ENCODE measurements at regions not wholly inside any gene's neighbourhood (a gene's known extent, or its start where the extent isn't known, plus 50 kb on each side); places are given as distances from the start of the nearest gene placed in this dataset.

- no peaks in the 10 kb centered on the region for H3K36me3 ChIP-seq (ENCODE audit: control insufficient read depth, insufficient read depth, low read length)
- H3K79me2 ChIP-seq = no peaks in the 10 kb centered on the region
- H3K9me3 ChIP-seq (ENCODE audit: control insufficient read depth, low read length) = no peaks in the 10 kb centered on the region
- H3K4me2 ChIP-seq (ENCODE audit: low read length) = no peak overlapping the region
- no peaks in the 10 kb centered on the region for H3K27me3 ChIP-seq (ENCODE audit: control insufficient read depth, insufficient read depth, low read length)
- no peak overlapping the region for H2AFZ ChIP-seq
- no peak overlapping the region for H3K27ac ChIP-seq
- no peaks in the 10 kb centered on the region for H3K4me1 ChIP-seq
- no peak overlapping the region for H3K4me3 ChIP-seq (ENCODE audit: low read depth, low read length)
- TF ChIP-seq, protein P1, sequence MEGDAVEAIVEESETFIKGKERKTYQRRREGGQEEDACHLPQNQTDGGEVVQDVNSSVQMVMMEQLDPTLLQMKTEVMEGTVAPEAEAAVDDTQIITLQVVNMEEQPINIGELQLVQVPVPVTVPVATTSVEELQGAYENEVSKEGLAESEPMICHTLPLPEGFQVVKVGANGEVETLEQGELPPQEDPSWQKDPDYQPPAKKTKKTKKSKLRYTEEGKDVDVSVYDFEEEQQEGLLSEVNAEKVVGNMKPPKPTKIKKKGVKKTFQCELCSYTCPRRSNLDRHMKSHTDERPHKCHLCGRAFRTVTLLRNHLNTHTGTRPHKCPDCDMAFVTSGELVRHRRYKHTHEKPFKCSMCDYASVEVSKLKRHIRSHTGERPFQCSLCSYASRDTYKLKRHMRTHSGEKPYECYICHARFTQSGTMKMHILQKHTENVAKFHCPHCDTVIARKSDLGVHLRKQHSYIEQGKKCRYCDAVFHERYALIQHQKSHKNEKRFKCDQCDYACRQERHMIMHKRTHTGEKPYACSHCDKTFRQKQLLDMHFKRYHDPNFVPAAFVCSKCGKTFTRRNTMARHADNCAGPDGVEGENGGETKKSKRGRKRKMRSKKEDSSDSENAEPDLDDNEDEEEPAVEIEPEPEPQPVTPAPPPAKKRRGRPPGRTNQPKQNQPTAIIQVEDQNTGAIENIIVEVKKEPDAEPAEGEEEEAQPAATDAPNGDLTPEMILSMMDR (IDR thresholded peaks at IDR 0.05) = no peak
- H3K9ac ChIP-seq = no peak overlapping the region
Observed at GRCh38 chr7:145216866-145217265, 381.0 kb upstream of the TPK1 start.

GRCh38 chr7:145212050-145212449, 376.2 kb upstream of the TPK1 start:
- Histone ChIP-seq H3K9ac (no peak overlapping the region), H3K4me2 (ENCODE audit: low read length) (no peak overlapping the region), H3K9me3 (ENCODE audit: control insufficient read depth, low read length) (no peaks in the 10 kb centered on the region), H3K36me3 (ENCODE audit: control insufficient read depth, insufficient read depth, low read length) (no peaks in the 10 kb centered on the region), H3K4me1 (no peaks in the 10 kb centered on the region), H2AFZ (no peak overlapping the region), H3K4me3 (ENCODE audit: low read depth, low read length) (no peak overlapping the region), H3K79me2 (no peaks in the 10 kb centered on the region), H3K27me3 (ENCODE audit: control insufficient read depth, insufficient read depth, low read length) (no peaks in the 10 kb centered on the region), H3K27ac (no peak overlapping the region)
- TF ChIP-seq, protein P1 (IDR thresholded peaks at IDR 0.05) = no peak

DNA sequence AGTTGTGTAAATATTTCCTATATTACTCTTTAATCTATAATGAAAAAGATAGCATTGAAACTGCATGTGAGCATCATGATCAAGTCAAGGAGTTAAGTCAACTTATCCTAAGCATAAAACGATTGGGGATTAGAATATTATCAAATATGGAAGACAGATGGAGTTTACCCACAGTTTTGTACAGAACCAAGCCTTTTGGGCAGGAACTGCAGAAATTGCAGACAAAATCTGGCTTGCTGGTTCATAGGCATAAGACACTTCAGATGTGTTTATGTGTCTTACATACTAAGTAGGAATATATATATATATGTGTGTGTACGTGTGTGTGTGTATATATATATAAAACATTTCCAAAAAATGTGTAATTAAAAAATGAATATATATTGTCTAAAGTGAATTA, 375.4 kb upstream of the TPK1 start:
- H2AFZ ChIP-seq = no peak overlapping the region
- H3K79me2 ChIP-seq = no peaks in the 10 kb centered on the region
- TF ChIP-seq, protein P1 (IDR thresholded peaks at IDR 0.05) = no peak
- H3K9me3 ChIP-seq (ENCODE audit: control insufficient read depth, low read length) = no peaks in the 10 kb centered on the region
- no peak overlapping the region for H3K9ac ChIP-seq
- no peak overlapping the region for H3K4me2 ChIP-seq (ENCODE audit: low read length)
- no peaks in the 10 kb centered on the region for H3K36me3 ChIP-seq (ENCODE audit: control insufficient read depth, insufficient read depth, low read length)
- H3K4me1 ChIP-seq = no peaks in the 10 kb centered on the region
- H3K27ac ChIP-seq = no peak overlapping the region
- no peaks in the 10 kb centered on the region for H3K27me3 ChIP-seq (ENCODE audit: control insufficient read depth, insufficient read depth, low read length)
- no peak overlapping the region for H3K4me3 ChIP-seq (ENCODE audit: low read depth, low read length)

GRCh38 chr7:145193951-145194350, 358.1 kb upstream of the TPK1 start:
- TF ChIP-seq, protein P1 (IDR thresholded peaks at IDR 0.05) = no peak

DNA sequence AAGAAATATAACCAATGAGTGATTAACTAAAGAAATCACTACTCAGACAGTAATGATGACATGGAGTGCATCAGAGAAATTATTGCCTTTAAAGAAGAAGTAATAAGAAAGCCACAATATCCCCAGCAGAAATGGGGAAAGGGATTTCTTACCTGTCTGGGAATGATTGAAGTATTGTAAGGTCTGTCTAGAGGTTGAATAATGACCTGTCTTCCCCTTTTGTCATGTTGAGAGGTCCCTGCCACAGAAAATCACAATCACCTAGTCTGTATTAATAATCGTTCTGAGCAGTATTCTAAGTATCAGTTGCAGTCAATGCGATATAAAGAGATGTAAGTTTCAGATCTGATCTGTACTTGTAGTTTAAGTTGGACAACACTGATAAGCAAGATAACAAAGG, 349.1 kb upstream of the TPK1 start:
- H3K4me1 ChIP-seq = no peaks in the 10 kb centered on the region
- no peak overlapping the region for H3K4me3 ChIP-seq (ENCODE audit: low read depth, low read length)
- H3K36me3 ChIP-seq (ENCODE audit: control insufficient read depth, insufficient read depth, low read length) = no peaks in the 10 kb centered on the region
- no peaks in the 10 kb centered on the region for H3K79me2 ChIP-seq
- H3K9ac ChIP-seq = no peak overlapping the region
- no peaks in the 10 kb centered on the region for H3K27me3 ChIP-seq (ENCODE audit: control insufficient read depth, insufficient read depth, low read length)
- H2AFZ ChIP-seq = no peak overlapping the region
- no peaks in the 10 kb centered on the region for H3K9me3 ChIP-seq (ENCODE audit: control insufficient read depth, low read length)
- H3K27ac ChIP-seq = no peak overlapping the region
- no peak overlapping the region for H3K4me2 ChIP-seq (ENCODE audit: low read length)
- TF ChIP-seq, protein P1 (IDR thresholded peaks at IDR 0.05) = no peak

More at GRCh38 chr7:145193951-145194350, 358.1 kb upstream of the TPK1 start:
- H3K79me2 ChIP-seq = no peaks in the 10 kb centered on the region
- no peaks in the 10 kb centered on the region for H3K27me3 ChIP-seq (ENCODE audit: control insufficient read depth, insufficient read depth, low read length)
- H3K4me2 ChIP-seq (ENCODE audit: low read length) = no peak overlapping the region
- no peak overlapping the region for H3K4me3 ChIP-seq (ENCODE audit: low read depth, low read length)
- no peak overlapping the region for H3K27ac ChIP-seq
- no peaks in the 10 kb centered on the region for H3K9me3 ChIP-seq (ENCODE audit: control insufficient read depth, low read length)
- no peak overlapping the region for H2AFZ ChIP-seq
- no peak overlapping the region for H3K9ac ChIP-seq
- H3K4me1 ChIP-seq = no peaks in the 10 kb centered on the region
- H3K36me3 ChIP-seq (ENCODE audit: control insufficient read depth, insufficient read depth, low read length) = no peaks in the 10 kb centered on the region

Data from parathyroid adenoma (tissue), 2 donors.